Fibroblast of skin of scalp (primary cell): ENCODE measurements at regions not wholly inside any gene's neighbourhood (a gene's known extent, or its start where the extent isn't known, plus 50 kb on each side); places are given as distances from the start of the nearest gene placed in this dataset.

Experiments
- DNase-seq: peaks from one replicate; pipeline ENCODE4 v3.0.0-alpha.2; 2013

- no peak for DNase-seq
Observed at GRCh38 chr17:71899317-71899716, 221.5 kb upstream of the SOX9 start.

GRCh38 chr17:71900621-71901229, 220.1 kb upstream of the SOX9 start:
- DNase-seq = no peak

GRCh38 chr17:71902894-71903506, 217.8 kb upstream of the SOX9 start:
- DNase-seq = no peak

- DNase-seq = no peak
Observed at GRCh38 chr17:71905376-71906031, 215.3 kb upstream of the SOX9 start.

- no peak for DNase-seq
Observed at GRCh38 chr17:71909155-71909554, 211.7 kb upstream of the SOX9 start.

- no peak for DNase-seq
Observed at GRCh38 chr17:71910002-71910401, 210.8 kb upstream of the SOX9 start.

- DNase-seq = no peak
Observed at GRCh38 chr17:71914042-71914441, 206.8 kb upstream of the SOX9 start.

- DNase-seq = no peak
Observed at GRCh38 chr17:71914812-71915211, 206.0 kb upstream of the SOX9 start.

GRCh38 chr17:71917715-71918114, 203.1 kb upstream of the SOX9 start:
- DNase-seq = no peak

GRCh38 chr17:71919186-71919585, 201.6 kb upstream of the SOX9 start:
- no peak for DNase-seq

- DNase-seq = no peak
Observed at GRCh38 chr17:71919896-71920295, 200.9 kb upstream of the SOX9 start.

- no peak for DNase-seq
Observed at GRCh38 chr17:71921796-71922195, 199.0 kb upstream of the SOX9 start.

- peak; percentile 7 for DNase-seq
Observed at GRCh38 chr17:71922439-71922838, 198.4 kb upstream of the SOX9 start.

- no peak for DNase-seq
Observed at GRCh38 chr17:71926746-71927398, 193.9 kb upstream of the SOX9 start.

GRCh38 chr17:71933306-71933705, 187.5 kb upstream of the SOX9 start:
- no peak for DNase-seq

- no peak for DNase-seq
Observed at GRCh38 chr17:71934520-71934919, 186.3 kb upstream of the SOX9 start.

GRCh38 chr17:71935341-71935740, 185.5 kb upstream of the SOX9 start:
- DNase-seq = no peak

- no peak for DNase-seq
Observed at GRCh38 chr17:71936977-71937376, 183.8 kb upstream of the SOX9 start.

- no peak for DNase-seq
Observed at GRCh38 chr17:71937914-71938313, 182.9 kb upstream of the SOX9 start.

GRCh38 chr17:71938340-71939010, 182.3 kb upstream of the SOX9 start:
- no peak for DNase-seq

GRCh38 chr17:71941920-71942319, 178.9 kb upstream of the SOX9 start:
- DNase-seq = no peak

GRCh38 chr17:71942626-71943025, 178.2 kb upstream of the SOX9 start:
- DNase-seq = no peak
